Nephron (organoid): ENCODE measurements at regions not wholly inside any gene's neighbourhood (a gene's known extent, or its start where the extent isn't known, plus 50 kb on each side); places are given as distances from the start of the nearest gene placed in this dataset.

Experiments used
- H3K27ac Mint-ChIP-seq, 3 experiments: 2 replicates each; pipeline ENCODE4 v1.8.0; 2020; ENCODE audit warnings: mixed read lengths in 3 of 3, mild to moderate bottlenecking in 2 of 3, moderate library complexity in 1 of 3
- H3K27me3 Mint-ChIP-seq: 2 replicates; pipeline ENCODE4 v1.8.0; 2021; ENCODE audit warnings: low read depth, mild to moderate bottlenecking, moderate library complexity, mixed read lengths
- H3K36me3 Mint-ChIP-seq: 2 replicates; pipeline ENCODE4 v1.8.0; 2020; ENCODE audit warnings: low read depth, mixed read lengths
- H3K4me1 Mint-ChIP-seq: 2 replicates; pipeline ENCODE4 v1.8.0; 2020; ENCODE audit warnings: mixed read lengths
- H3K4me3 Mint-ChIP-seq, 3 experiments: 2 replicates each; pipeline ENCODE4 v1.8.0; 2020; ENCODE audit warnings: mild to moderate bottlenecking in 3 of 3, mixed read lengths in 3 of 3, moderate library complexity in 2 of 3
- H3K9me3 Mint-ChIP-seq: 2 replicates; pipeline ENCODE4 v1.8.0; 2020; ENCODE audit warnings: mixed read lengths
- CTCF ChIP-seq, 3 experiments: fragments of 200-600 bp; sonication (generic); IDR thresholded peaks; one replicate each; pipeline ENCODE4 v1.5.0; 2021; ENCODE audit warnings: antibody characterized with exemption in 3 of 3; ENCODE audit not compliant: unreplicated experiment in 3 of 3

- no peak for TF ChIP-seq CTCF (IDR thresholded peaks at IDR 0.05; ENCODE audit: unreplicated experiment in 3 of 3)
- no peaks in the 10 kb centered on the region for H3K36me3 Mint-ChIP-seq
- H3K27me3 Mint-ChIP-seq = peaks cover under 1% of the 10 kb centered on the region
- no peak overlapping the region for H3K4me3 Mint-ChIP-seq
- H3K27ac Mint-ChIP-seq = no peak overlapping the region
- H3K9me3 Mint-ChIP-seq = no peaks in the 10 kb centered on the region
- no peaks in the 10 kb centered on the region for H3K4me1 Mint-ChIP-seq
Observed at GRCh38 chr18:38010037-38010436, 444.4 kb upstream of the CELF4 start.

- Mint-ChIP-seq H3K4me3 (no peak overlapping the region), H3K9me3 (no peaks in the 10 kb centered on the region), H3K4me1 (no peaks in the 10 kb centered on the region), H3K27ac (no peak overlapping the region), H3K36me3 (no peaks in the 10 kb centered on the region), H3K27me3 (peaks cover 3% of the 10 kb centered on the region)
- TF ChIP-seq CTCF (IDR thresholded peaks at IDR 0.05; ENCODE audit: unreplicated experiment in 3 of 3) = no peak
Observed at GRCh38 chr18:38009320-38009719, 443.7 kb upstream of the CELF4 start.

DNA sequence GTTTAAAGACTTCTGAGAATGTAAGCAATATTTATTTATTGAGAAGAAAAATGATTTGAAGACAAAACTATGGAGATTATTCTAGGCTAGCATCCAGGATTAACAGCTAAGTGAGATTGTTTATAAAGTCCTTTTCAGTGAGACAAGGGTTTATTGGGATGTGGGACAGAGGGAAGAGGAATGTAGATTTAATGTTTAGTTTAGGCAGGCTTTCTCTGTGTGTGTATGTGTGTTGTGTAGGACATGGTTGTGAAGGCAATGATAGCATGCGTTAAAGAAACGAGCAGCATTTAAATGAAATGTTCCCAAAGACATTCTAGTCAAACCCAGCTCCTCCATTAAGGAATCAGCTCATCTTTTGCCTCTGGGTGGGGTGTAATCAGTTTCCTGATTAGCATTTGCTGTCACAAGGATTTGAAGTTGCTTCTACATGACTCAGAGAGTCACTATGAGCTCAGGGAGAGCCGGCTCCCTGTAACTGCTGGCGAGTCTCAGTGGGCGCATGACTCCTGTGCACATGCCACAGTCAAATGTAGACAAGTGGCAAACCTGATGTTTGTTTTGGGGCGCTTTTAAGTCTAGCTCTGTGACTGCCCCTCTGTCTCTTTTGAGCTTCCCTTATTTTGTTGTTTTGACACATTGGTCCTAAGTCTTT, 442.2 kb upstream of the CELF4 start:
- Mint-ChIP-seq H3K4me1 (no peaks in the 10 kb centered on the region), H3K9me3 (peaks cover 4% of the 10 kb centered on the region), H3K4me3 (no peak overlapping the region), H3K27me3 (peaks cover 3% of the 10 kb centered on the region), H3K36me3 (no peaks in the 10 kb centered on the region), H3K27ac (no peak overlapping the region)
- no peak for TF ChIP-seq CTCF (IDR thresholded peaks at IDR 0.05; ENCODE audit: unreplicated experiment in 3 of 3)

- Mint-ChIP-seq H3K4me1 (no peaks in the 10 kb centered on the region), H3K4me3 (no peak overlapping the region), H3K36me3 (no peaks in the 10 kb centered on the region), H3K9me3 (peaks cover 4% of the 10 kb centered on the region), H3K27ac (no peak overlapping the region), H3K27me3 (peaks cover 3% of the 10 kb centered on the region)
- no peak for TF ChIP-seq CTCF (IDR thresholded peaks at IDR 0.05; ENCODE audit: unreplicated experiment in 3 of 3)
Observed at GRCh38 chr18:38007026-38007425, 441.4 kb upstream of the CELF4 start.

DNA sequence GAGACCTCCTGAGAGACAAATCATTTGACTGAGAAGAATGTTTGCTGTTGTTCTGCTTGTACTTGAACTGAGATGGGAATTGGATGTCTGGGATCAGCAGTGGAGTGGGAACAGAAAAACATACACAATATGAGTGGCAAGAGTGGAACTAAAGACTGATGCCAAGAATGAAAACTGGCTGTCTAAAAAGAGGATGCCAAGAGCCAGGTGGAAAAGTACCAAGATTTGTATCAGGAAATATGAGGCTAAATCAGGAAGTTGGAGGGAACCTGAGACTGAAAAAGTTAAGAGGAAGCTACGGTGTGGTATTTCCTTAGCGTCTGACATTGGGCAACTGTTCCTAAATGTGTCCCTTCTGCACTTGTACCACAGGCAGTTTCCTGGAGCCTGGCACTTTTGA, 440.9 kb upstream of the CELF4 start:
- no peak overlapping the region for H3K4me3 Mint-ChIP-seq
- no peaks in the 10 kb centered on the region for H3K4me1 Mint-ChIP-seq
- H3K27ac Mint-ChIP-seq = no peak overlapping the region
- H3K27me3 Mint-ChIP-seq = peaks cover 3% of the 10 kb centered on the region
- H3K36me3 Mint-ChIP-seq = no peaks in the 10 kb centered on the region
- H3K9me3 Mint-ChIP-seq = peaks cover 4% of the 10 kb centered on the region
- TF ChIP-seq CTCF (IDR thresholded peaks at IDR 0.05; ENCODE audit: unreplicated experiment in 3 of 3) = no peak

DNA sequence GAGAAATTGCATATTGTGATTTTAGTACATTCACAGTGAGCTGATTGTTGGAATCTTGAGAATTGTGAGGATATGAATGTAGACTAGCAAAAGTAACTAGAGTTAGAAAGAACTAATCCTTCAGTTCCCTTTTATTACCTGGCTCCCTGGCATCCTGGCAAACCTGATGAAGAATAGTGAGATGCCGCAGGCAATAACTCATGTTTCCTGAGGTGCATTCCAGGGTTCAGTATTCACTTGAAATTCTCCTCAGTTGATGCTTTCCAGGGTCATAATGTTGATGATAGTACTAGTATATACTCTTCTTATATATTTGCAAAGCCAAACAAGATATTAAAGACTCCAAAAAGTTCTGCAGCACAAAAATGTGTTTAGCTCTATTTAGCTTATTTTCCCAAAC, 432.1 kb upstream of the CELF4 start:
- Mint-ChIP-seq H3K4me3 (no peak overlapping the region), H3K27me3 (peaks cover 6% of the 10 kb centered on the region), H3K36me3 (no peaks in the 10 kb centered on the region), H3K9me3 (no peaks in the 10 kb centered on the region), H3K27ac (no peak overlapping the region), H3K4me1 (no peaks in the 10 kb centered on the region)
- TF ChIP-seq CTCF (IDR thresholded peaks at IDR 0.05; ENCODE audit: unreplicated experiment in 3 of 3) = no peak
